SK-N-SH treated with all-trans-retinoic acid at 6 μM for 48 hours (cell line): ENCODE measurements at regions not wholly inside any gene's neighbourhood (a gene's known extent, or its start where the extent isn't known, plus 50 kb on each side); places are given as distances from the start of the nearest gene placed in this dataset.
"Not testable (repeated sequence)": the region's sequence is repeated elsewhere in the genome, so short reads cannot be mapped to it uniquely, and the experiment has no call there.

Experiments
- ATAC-seq: fragments of 200-7000 bp; cut with Tn5 transposase; 3 replicates; pipeline ENCODE4 v1.9.1; 2020; ENCODE audit warnings: mild to moderate bottlenecking, moderate library complexity
- ARNTL ChIP-seq: fragments of 450-650 bp; formaldehyde crosslinking; IDR thresholded peaks from 2 replicates; pipeline ENCODE4 v1.5.0; 2020; ENCODE audit warnings: low read depth, mild to moderate bottlenecking, moderate library complexity, borderline replicate concordance
- BACH2 ChIP-seq: fragments of 250-450 bp; sonication (Bioruptor Pico); IDR thresholded peaks from 2 replicates; pipeline ENCODE4 v1.9.0; 2021; ENCODE audit warnings: mild to moderate bottlenecking, borderline replicate concordance
- CREB5 ChIP-seq: fragments of 250-450 bp; sonication (Bioruptor Pico); IDR thresholded peaks from 2 replicates; pipeline ENCODE4 v1.5.1; 2020; ENCODE audit warnings: low read depth, mild to moderate bottlenecking, moderate library complexity
- ESRRG ChIP-seq: fragments of 250-450 bp; sonication (Bioruptor Pico); IDR thresholded peaks from 2 replicates; pipeline ENCODE4 v1.6.1; 2021; ENCODE audit warnings: mild to moderate bottlenecking
- ISL1 ChIP-seq: fragments of 250-450 bp; sonication (Bioruptor Pico); IDR thresholded peaks from 2 replicates; pipeline ENCODE4 v2.1.2; 2022; ENCODE audit warnings: mild to moderate bottlenecking, moderate library complexity
- PPARA ChIP-seq: fragments of 250-450 bp; sonication (Bioruptor Pico); IDR thresholded peaks from 2 replicates; pipeline ENCODE4 v1.5.0; 2020; ENCODE audit warnings: mild to moderate bottlenecking, borderline replicate concordance
- TCF4 ChIP-seq: fragments of 250-450 bp; sonication (Bioruptor Pico); IDR thresholded peaks from 2 replicates; pipeline ENCODE4 v1.8.0; 2021; ENCODE audit warnings: mild to moderate bottlenecking, moderate library complexity, borderline replicate concordance
- TOX ChIP-seq: fragments of 250-450 bp; sonication (Bioruptor Pico); IDR thresholded peaks from 2 replicates; pipeline ENCODE4 v1.8.0; 2021; ENCODE audit warnings: mild to moderate bottlenecking, moderate library complexity, borderline replicate concordance
- ZC3H10 ChIP-seq: fragments of 250-450 bp; sonication (Bioruptor Pico); IDR thresholded peaks from 2 replicates; pipeline ENCODE4 v1.5.1; 2021; ENCODE audit warnings: mild to moderate bottlenecking, moderate library complexity
- ZFP3 ChIP-seq: fragments of 250-450 bp; sonication (Bioruptor Pico); IDR thresholded peaks from 2 replicates; pipeline ENCODE4 v1.5.0; 2020; ENCODE audit warnings: mild to moderate bottlenecking, moderate library complexity
- ZFP30 ChIP-seq: fragments of 450-650 bp; formaldehyde crosslinking; IDR thresholded peaks from 2 replicates; pipeline ENCODE4 v1.5.0; 2022; ENCODE audit warnings: mild to moderate bottlenecking, moderate library complexity
- ZNF565 ChIP-seq: fragments of 450-650 bp; formaldehyde crosslinking; conservative IDR thresholded peaks from 2 replicates; pipeline ENCODE4 v1.5.0; 2020; ENCODE audit warnings: low read depth, mild to moderate bottlenecking, moderate library complexity
- ZNF70 ChIP-seq: fragments of 450-650 bp; formaldehyde crosslinking; IDR thresholded peaks from 2 replicates; pipeline ENCODE4 v1.5.0; 2020; ENCODE audit warnings: mild to moderate bottlenecking, moderate library complexity
- TF ChIP-seq, protein P1 (sequence below): fragments of 250-450 bp; sonication (Bioruptor Pico); IDR thresholded peaks from 2 replicates; pipeline ENCODE4 v1.8.0; 2021; ENCODE audit warnings: low read depth, mild to moderate bottlenecking, moderate library complexity, borderline replicate concordance
- TF ChIP-seq, protein P2 (sequence below): fragments of 250-450 bp; sonication (Bioruptor Pico); IDR thresholded peaks from 2 replicates; pipeline ENCODE4 v1.8.0; 2020; ENCODE audit warnings: mild to moderate bottlenecking, moderate library complexity, borderline replicate concordance
- TF ChIP-seq, protein P3 (sequence below): fragments of 250-450 bp; sonication (Bioruptor Pico); IDR thresholded peaks from 2 replicates; pipeline ENCODE4 v1.5.1; 2021; ENCODE audit warnings: mild to moderate bottlenecking, moderate library complexity
- TF ChIP-seq, protein P4 (sequence below): fragments of 250-450 bp; sonication (Bioruptor Pico); IDR thresholded peaks from 2 replicates; pipeline ENCODE4 v1.5.0; 2020; ENCODE audit warnings: mild to moderate bottlenecking, moderate library complexity

DNA sequence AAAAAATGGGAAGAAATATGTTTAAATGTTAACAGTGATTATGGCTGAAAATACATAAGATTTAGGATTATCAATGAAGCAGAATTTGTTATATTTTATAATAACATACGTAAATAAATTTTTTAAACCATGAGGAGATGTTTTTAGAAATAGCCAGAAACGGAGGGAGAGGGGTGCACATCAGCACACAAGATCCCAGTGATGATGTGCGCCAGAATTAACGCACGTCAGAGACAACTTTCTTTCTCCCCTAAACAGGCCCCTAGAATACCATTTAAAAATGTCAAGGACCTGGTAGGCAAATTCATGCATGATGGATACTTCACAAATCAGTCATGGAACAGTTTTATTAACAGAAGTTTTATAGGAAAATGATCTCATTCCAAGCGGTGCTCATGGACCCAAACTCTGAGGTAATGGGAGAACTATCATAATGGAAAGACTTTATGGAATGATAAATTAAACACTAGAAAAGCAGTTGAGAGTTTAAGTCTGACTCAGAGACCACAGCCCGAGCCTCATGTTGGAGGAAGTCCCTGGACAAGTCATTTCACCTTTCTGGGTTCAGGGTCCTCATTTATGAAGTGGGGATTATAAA, 258.9 kb upstream of the GAS1 start:
- TF ChIP-seq ZNF70 (CRISPR knock-in tag) (no peak), ZC3H10 (CRISPR knock-in tag) (no peak), ISL1 (no peak), ZNF565 (CRISPR knock-in tag) (no peak), BACH2 (no peak), ESRRG (no peak), CREB5 (no peak), TCF4 (CRISPR knock-in tag) (no peak), TOX (CRISPR knock-in tag) (no peak), ARNTL (CRISPR knock-in tag) (no peak)
- TF ChIP-seq, protein P1, sequence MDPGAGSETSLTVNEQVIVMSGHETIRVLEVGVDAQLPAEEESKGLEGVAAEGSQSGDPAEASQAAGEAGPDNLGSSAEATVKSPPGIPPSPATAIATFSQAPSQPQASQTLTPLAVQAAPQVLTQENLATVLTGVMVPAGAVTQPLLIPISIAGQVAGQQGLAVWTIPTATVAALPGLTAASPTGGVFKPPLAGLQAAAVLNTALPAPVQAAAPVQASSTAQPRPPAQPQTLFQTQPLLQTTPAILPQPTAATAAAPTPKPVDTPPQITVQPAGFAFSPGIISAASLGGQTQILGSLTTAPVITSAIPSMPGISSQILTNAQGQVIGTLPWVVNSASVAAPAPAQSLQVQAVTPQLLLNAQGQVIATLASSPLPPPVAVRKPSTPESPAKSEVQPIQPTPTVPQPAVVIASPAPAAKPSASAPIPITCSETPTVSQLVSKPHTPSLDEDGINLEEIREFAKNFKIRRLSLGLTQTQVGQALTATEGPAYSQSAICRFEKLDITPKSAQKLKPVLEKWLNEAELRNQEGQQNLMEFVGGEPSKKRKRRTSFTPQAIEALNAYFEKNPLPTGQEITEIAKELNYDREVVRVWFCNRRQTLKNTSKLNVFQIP, result no peak
- TF ChIP-seq, protein P2, sequence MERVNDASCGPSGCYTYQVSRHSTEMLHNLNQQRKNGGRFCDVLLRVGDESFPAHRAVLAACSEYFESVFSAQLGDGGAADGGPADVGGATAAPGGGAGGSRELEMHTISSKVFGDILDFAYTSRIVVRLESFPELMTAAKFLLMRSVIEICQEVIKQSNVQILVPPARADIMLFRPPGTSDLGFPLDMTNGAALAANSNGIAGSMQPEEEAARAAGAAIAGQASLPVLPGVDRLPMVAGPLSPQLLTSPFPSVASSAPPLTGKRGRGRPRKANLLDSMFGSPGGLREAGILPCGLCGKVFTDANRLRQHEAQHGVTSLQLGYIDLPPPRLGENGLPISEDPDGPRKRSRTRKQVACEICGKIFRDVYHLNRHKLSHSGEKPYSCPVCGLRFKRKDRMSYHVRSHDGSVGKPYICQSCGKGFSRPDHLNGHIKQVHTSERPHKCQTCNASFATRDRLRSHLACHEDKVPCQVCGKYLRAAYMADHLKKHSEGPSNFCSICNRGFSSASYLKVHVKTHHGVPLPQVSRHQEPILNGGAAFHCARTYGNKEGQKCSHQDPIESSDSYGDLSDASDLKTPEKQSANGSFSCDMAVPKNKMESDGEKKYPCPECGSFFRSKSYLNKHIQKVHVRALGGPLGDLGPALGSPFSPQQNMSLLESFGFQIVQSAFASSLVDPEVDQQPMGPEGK (CRISPR knock-in tag), result no peak
- TF ChIP-seq, protein P3, sequence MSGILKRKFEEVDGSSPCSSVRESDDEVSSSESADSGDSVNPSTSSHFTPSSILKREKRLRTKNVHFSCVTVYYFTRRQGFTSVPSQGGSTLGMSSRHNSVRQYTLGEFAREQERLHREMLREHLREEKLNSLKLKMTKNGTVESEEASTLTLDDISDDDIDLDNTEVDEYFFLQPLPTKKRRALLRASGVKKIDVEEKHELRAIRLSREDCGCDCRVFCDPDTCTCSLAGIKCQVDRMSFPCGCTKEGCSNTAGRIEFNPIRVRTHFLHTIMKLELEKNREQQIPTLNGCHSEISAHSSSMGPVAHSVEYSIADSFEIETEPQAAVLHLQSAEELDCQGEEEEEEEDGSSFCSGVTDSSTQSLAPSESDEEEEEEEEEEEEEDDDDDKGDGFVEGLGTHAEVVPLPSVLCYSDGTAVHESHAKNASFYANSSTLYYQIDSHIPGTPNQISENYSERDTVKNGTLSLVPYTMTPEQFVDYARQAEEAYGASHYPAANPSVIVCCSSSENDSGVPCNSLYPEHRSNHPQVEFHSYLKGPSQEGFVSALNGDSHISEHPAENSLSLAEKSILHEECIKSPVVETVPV, result no peak
- TF ChIP-seq, all 23 proteins: peak for 0
- peak; percentile 54; the same call in 2 of the 3 replicates for ATAC-seq

DNA sequence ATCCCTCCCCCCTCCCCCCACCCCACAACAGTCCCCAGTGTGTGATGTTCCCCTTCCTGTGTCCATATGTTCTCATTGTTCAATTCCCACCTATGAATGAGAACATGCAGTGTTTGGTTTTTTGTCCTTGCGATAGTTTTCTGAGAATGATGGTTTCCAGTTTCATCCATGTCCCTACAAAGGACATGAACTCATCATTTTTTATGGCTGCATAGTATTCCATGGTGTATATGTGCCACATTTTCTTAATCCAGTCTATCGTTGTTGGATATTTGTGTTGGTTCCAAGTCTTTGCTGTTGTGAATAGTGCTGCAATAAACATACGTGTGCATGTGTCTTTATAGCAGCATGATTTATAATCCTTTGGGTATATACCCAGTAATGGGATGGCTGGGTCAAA, 263.4 kb upstream of the GAS1 start:
- not testable (repeated sequence) for ATAC-seq

DNA sequence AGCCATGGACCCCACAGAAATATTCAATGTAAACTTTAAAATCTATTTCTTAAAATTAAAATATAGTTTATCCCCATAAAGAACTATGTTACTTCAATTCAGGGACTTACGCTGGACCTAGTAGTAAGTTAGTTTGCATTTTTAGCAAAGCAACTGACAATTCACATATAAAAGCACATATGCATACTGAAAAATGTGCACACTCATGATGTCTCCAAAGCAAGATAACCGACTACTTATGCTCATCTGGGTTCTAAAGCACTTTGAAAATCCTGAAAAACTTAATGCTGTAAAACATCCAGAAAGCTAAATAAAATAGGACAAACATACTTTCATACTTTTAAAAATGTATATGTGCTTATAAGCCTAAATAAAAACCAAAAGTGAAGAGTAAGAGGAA, 264.4 kb upstream of the GAS1 start:
- ATAC-seq, result no peak

More for the DNA sequence above, 264.4 kb upstream of the GAS1 start:
- TF ChIP-seq PPARA, result no peak
- TF ChIP-seq TOX (CRISPR knock-in tag), result no peak
- TF ChIP-seq ZFP30 (CRISPR knock-in tag), result no peak
- TF ChIP-seq, protein P1, result no peak
- no peak for TF ChIP-seq ZNF70 (CRISPR knock-in tag)
- TF ChIP-seq, protein P4, sequence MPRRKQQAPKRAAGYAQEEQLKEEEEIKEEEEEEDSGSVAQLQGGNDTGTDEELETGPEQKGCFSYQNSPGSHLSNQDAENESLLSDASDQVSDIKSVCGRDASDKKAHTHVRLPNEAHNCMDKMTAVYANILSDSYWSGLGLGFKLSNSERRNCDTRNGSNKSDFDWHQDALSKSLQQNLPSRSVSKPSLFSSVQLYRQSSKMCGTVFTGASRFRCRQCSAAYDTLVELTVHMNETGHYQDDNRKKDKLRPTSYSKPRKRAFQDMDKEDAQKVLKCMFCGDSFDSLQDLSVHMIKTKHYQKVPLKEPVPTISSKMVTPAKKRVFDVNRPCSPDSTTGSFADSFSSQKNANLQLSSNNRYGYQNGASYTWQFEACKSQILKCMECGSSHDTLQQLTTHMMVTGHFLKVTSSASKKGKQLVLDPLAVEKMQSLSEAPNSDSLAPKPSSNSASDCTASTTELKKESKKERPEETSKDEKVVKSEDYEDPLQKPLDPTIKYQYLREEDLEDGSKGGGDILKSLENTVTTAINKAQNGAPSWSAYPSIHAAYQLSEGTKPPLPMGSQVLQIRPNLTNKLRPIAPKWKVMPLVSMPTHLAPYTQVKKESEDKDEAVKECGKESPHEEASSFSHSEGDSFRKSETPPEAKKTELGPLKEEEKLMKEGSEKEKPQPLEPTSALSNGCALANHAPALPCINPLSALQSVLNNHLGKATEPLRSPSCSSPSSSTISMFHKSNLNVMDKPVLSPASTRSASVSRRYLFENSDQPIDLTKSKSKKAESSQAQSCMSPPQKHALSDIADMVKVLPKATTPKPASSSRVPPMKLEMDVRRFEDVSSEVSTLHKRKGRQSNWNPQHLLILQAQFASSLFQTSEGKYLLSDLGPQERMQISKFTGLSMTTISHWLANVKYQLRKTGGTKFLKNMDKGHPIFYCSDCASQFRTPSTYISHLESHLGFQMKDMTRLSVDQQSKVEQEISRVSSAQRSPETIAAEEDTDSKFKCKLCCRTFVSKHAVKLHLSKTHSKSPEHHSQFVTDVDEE, result no peak
- TF ChIP-seq ZFP3 (CRISPR knock-in tag), result no peak
